Transverse colon (tissue), 4 donors: ENCODE measurements at regions not wholly inside any gene's neighbourhood (a gene's known extent, or its start where the extent isn't known, plus 50 kb on each side); places are given as distances from the start of the nearest gene placed in this dataset.

ENCODE experiments used
- CTCF ChIP-seq, 5 experiments: fragments of 200-600 bp in 3 of 5; fragments of 450-650 bp in 2 of 5; sonication (generic) in 3 of 5; IDR thresholded peaks; 1 replicate in 2 of 5; 2 replicates in 3 of 5; pipeline ENCODE4 v1.5.1; 2016 to 2017; ENCODE audit warnings: antibody characterized with exemption in 5 of 5, inconsistent platforms in 3 of 5, mild to moderate bottlenecking in 2 of 5, moderate library complexity in 1 of 5
- POLR2A ChIP-seq: fragments of 450-650 bp; IDR thresholded peaks from one replicate; pipeline ENCODE4 v1.6.1; 2016; ENCODE audit warnings: antibody characterized with exemption, mild to moderate bottlenecking, moderate library complexity
- POLR2AphosphoS5 ChIP-seq, 3 donors: sonication (generic); formaldehyde crosslinking; IDR thresholded peaks; one replicate each; pipeline ENCODE4 v1.6.1; 2016; ENCODE audit warnings: antibody characterized with exemption in 3 of 3

DNA sequence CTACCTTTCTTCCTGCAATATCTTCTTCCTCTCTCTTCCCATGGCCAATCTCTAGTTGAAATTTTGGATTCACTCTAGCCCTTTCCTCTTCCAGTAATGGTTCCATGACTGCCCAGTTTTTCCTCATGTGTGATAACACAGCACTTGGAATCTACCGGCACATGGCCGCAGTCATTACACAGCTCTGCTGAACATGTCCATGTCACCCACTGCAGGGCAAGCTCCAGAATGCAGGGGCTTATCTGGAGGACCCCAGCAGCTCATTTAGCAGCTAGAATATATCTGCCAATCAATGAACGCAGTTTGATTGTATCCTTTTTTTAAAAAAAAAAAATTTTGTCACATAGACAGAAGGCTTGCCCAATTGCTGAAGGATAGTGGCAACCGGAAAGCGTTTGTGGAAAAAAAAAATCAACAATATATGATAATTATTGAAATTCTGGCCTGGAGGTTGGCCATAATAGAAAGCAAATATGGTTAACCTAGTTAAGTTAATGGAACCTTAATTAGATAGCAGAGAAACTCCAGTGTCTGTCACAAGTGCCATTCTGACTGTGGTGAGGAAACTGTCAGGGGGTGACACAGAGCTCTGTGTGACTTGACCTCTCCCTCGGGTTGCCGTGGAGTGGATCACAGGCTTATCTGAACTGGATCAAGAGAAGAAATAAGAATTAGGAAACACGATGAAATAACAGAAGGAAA is 426.7 kb downstream of the LIG4 start:
- no peak for TF ChIP-seq CTCF (IDR thresholded peaks at IDR 0.05)
- no peak for TF ChIP-seq POLR2AphosphoS5 (IDR thresholded peaks at IDR 0.05)
- no peak for TF ChIP-seq POLR2A
